DND-41 (cell line): ENCODE measurements at regions not wholly inside any gene's neighbourhood (a gene's known extent, or its start where the extent isn't known, plus 50 kb on each side); places are given as distances from the start of the nearest gene placed in this dataset.

Experiments
- EZH2 ChIP-seq: IDR thresholded peaks from 3 replicates; pipeline ENCODE4 v1.6.1; 2012; ENCODE audit warnings: borderline replicate concordance, low read depth, mild to moderate bottlenecking, moderate library complexity, low read length, inconsistent platforms; ENCODE audit not compliant: severe bottlenecking
- TF ChIP-seq, protein P1 (sequence below): IDR thresholded peaks from 2 replicates; pipeline ENCODE4 v1.5.1; 2012; ENCODE audit warnings: borderline replicate concordance, low read length, moderate library complexity, mild to moderate bottlenecking; ENCODE audit not compliant: poor library complexity, severe bottlenecking; ENCODE audit errors: extremely low read depth

DNA sequence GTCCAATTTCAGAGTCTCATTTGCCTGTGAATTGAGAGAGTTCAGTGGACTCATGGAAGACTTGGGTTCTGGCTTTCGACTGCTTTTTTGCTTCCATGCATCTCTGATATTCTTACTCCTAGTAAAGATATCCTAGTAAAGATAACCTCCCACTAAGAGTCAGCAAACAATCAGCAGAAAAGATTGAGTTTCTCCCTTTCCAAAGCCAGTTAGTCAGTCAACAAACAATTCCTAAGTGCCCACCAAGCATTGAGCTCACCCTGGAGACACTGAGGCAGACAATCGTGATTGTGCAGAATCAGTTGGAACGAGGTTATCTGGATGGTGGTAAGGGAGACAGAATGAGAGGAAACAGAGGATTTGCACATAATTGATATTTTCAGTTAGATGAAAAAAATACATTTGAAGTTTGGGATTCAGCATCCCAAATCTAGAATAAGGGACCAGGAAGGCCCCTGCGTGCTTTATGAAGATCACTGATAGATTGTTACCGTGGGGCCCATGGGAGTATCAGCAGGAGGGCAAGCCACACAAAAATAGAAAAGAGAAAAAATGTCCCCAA is 99.7 kb upstream of the SLC38A2 start:
- TF ChIP-seq, protein P1, sequence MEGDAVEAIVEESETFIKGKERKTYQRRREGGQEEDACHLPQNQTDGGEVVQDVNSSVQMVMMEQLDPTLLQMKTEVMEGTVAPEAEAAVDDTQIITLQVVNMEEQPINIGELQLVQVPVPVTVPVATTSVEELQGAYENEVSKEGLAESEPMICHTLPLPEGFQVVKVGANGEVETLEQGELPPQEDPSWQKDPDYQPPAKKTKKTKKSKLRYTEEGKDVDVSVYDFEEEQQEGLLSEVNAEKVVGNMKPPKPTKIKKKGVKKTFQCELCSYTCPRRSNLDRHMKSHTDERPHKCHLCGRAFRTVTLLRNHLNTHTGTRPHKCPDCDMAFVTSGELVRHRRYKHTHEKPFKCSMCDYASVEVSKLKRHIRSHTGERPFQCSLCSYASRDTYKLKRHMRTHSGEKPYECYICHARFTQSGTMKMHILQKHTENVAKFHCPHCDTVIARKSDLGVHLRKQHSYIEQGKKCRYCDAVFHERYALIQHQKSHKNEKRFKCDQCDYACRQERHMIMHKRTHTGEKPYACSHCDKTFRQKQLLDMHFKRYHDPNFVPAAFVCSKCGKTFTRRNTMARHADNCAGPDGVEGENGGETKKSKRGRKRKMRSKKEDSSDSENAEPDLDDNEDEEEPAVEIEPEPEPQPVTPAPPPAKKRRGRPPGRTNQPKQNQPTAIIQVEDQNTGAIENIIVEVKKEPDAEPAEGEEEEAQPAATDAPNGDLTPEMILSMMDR: no peak
- TF ChIP-seq EZH2: no peak
